ENCODE measurements at regions not wholly inside any gene's neighbourhood (a gene's known extent, or its start where the extent isn't known, plus 50 kb on each side); places are given as distances from the start of the nearest gene placed in this dataset.

DNA sequence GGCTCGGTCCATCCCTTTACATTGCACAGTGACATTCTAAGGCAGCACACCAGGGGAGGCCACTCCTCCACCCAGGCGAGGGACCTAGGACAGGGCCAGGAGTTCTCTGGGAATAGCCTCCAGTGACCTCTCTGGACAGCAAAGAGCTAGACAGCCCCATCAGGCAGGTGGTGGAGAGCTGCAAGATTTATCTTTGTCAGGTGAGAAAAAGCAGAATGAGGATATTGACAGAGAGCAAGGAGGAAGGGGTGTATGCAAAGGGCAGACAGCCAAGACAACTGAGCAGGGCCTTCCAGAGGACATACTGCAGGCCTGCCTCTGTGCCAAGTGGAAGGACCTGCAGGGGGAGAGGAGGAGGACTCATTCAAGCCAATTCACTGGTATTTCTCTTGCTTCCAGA, 112.4 kb upstream of the MAX start:
- H3K4me3 ChIP-seq (ENCODE audit: low read depth, low read length), result no peak overlapping the region
- TF ChIP-seq, protein P1, sequence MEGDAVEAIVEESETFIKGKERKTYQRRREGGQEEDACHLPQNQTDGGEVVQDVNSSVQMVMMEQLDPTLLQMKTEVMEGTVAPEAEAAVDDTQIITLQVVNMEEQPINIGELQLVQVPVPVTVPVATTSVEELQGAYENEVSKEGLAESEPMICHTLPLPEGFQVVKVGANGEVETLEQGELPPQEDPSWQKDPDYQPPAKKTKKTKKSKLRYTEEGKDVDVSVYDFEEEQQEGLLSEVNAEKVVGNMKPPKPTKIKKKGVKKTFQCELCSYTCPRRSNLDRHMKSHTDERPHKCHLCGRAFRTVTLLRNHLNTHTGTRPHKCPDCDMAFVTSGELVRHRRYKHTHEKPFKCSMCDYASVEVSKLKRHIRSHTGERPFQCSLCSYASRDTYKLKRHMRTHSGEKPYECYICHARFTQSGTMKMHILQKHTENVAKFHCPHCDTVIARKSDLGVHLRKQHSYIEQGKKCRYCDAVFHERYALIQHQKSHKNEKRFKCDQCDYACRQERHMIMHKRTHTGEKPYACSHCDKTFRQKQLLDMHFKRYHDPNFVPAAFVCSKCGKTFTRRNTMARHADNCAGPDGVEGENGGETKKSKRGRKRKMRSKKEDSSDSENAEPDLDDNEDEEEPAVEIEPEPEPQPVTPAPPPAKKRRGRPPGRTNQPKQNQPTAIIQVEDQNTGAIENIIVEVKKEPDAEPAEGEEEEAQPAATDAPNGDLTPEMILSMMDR (IDR thresholded peaks at IDR 0.05; ENCODE audit: insufficient read depth, low read depth, low read length, missing control alignments), result no peak
- no peak for DNase-seq (ENCODE audit: low read depth)

GRCh38 chr14:65219353-65219752, 117.0 kb upstream of the MAX start:
- H3K4me3 ChIP-seq (ENCODE audit: low read depth, low read length), result no peak overlapping the region
- no peak for DNase-seq (ENCODE audit: low read depth)
- TF ChIP-seq, protein P1 (IDR thresholded peaks at IDR 0.05; ENCODE audit: insufficient read depth, low read depth, low read length, missing control alignments), result no peak

- peak; percentile 78 for DNase-seq (ENCODE audit: low read depth)
- TF ChIP-seq, protein P1 (IDR thresholded peaks at IDR 0.05; ENCODE audit: insufficient read depth, low read depth, low read length, missing control alignments), result peak; percentile 81
Observed at GRCh38 chr14:65222440-65222858, 120.1 kb upstream of the MAX start.

DNA sequence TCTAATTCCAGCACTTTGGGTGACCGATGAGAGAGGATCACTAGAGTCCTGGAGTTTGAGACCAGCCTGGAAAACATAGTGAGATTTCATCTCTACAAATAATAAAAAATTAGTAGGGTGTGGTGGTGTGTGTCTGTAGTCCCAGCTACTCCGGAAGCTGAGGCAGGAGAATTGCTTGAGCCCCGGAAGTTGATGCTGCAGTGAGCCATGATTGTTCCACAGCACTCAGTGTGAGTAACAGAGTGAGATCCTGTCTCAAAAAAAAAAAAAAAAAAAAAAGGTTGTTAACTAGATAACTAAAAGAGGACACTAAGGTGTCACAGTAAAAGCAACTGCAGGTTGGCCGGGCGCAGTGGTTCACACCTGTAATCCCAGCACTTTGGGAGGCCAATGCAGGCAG, 121.3 kb upstream of the MAX start:
- DNase-seq (ENCODE audit: low read depth), result no peak
- TF ChIP-seq, protein P1 (IDR thresholded peaks at IDR 0.05; ENCODE audit: insufficient read depth, low read depth, low read length, missing control alignments), result no peak

More at GRCh38 chr14:65222440-65222858, 120.1 kb upstream of the MAX start:
- H3K4me3 ChIP-seq (ENCODE audit: low read depth, low read length), result no peak overlapping the region

DNA sequence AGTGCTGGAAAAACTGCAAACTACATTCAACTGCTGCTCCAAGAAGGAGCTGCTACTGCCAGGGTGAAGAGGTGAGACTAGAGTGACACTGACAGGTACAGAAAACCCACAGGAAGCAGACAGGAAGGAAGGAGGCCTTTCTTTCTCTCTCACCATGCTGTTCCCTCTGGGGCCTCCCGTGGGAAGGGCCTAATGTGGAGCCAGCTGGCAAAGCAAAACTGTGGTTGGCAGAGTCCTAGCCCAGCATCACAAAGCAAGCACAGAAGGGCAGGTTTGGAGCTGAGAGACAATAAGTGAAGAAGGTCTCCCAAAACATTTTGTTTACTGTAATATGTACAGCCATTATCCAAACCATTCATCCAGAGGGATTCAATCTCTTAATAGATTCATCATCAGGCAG, 122.5 kb upstream of the MAX start:
- no peak overlapping the region for H3K4me3 ChIP-seq (ENCODE audit: low read depth, low read length)
- peak; percentile 54 for DNase-seq (ENCODE audit: low read depth)
- TF ChIP-seq, protein P1 (IDR thresholded peaks at IDR 0.05; ENCODE audit: insufficient read depth, low read depth, low read length, missing control alignments), result no peak

More for the DNA sequence above, 121.3 kb upstream of the MAX start:
- H3K4me3 ChIP-seq (ENCODE audit: low read depth, low read length), result no peak overlapping the region

- peak; percentile 60 for DNase-seq (ENCODE audit: low read depth)
Observed at GRCh38 chr14:65225299-65226159, 123.2 kb upstream of the MAX start.

More at GRCh38 chr14:65225299-65226159, 123.2 kb upstream of the MAX start:
- TF ChIP-seq, protein P1 (IDR thresholded peaks at IDR 0.05; ENCODE audit: insufficient read depth, low read depth, low read length, missing control alignments), result no peak
- H3K4me3 ChIP-seq (ENCODE audit: low read depth, low read length), result no peak overlapping the region
